ENCODE measurements at regions not wholly inside any gene's neighbourhood (a gene's known extent, or its start where the extent isn't known, plus 50 kb on each side); places are given as distances from the start of the nearest gene placed in this dataset.
"Not testable (repeated sequence)": the region's sequence is repeated elsewhere in the genome, so short reads cannot be mapped to it uniquely, and the experiment has no call there.

DNA sequence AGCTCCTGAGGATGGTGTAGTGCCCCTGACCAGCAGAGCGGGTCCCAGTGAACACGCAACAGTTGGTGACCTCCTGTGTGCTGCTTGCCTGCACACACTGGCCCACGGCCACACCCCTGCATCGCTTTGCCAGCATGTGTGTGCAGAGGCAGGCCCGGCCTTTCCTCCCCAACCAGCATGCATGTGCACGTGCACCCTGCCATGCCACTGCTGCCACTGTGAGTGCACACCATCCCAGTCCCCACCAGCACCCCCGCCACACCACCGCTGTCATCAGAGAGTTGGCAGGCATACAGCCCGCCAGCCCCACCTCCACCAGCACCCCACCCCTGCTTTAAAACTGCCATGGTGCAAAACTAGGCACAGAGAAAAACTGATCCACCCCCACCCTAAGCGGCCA is 197.4 kb upstream of the SRD5A2 start:
- 77% methylated on average over 10 of the region's 10 CpGs for WGBS
- H3K27me3 ChIP-seq, result no peaks in the 10 kb centered on the region
- DNase-seq (ENCODE audit: low spot score in 2 of 2), result no peak

DNA sequence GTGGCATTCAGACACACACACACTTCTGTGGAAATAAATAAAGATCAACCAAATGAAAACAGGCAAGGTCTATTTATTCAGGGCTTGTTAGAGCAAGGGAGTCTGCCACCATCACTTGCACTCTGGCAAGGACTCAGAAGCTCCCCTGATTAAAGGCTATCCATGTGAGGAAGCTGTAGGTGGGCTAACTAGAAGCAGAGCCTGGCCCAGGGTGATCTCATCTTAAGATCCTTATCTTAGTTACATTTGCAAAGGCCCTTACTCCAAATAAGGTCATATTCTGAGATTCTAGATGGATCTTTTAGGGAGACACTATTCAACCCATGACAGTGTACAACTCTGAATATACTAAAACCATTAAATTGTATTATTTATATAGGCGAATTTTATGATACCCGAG is 190.0 kb upstream of the SRD5A2 start:
- Histone ChIP-seq H3K36me3 (no peaks in the 10 kb centered on the region), H3K27ac (no peak overlapping the region), H3K4me3 (no peak overlapping the region), H3K4me1 (no peaks in the 10 kb centered on the region), H3K27me3 (no peaks in the 10 kb centered on the region), H3K9me3 (no peaks in the 10 kb centered on the region)
- TF ChIP-seq POLR2AphosphoS5 (IDR thresholded peaks at IDR 0.05) (no peak), POLR2A (IDR thresholded peaks at IDR 0.05) (no peak), EP300 (IDR thresholded peaks at IDR 0.05) (no peak)
- TF ChIP-seq, protein P1, sequence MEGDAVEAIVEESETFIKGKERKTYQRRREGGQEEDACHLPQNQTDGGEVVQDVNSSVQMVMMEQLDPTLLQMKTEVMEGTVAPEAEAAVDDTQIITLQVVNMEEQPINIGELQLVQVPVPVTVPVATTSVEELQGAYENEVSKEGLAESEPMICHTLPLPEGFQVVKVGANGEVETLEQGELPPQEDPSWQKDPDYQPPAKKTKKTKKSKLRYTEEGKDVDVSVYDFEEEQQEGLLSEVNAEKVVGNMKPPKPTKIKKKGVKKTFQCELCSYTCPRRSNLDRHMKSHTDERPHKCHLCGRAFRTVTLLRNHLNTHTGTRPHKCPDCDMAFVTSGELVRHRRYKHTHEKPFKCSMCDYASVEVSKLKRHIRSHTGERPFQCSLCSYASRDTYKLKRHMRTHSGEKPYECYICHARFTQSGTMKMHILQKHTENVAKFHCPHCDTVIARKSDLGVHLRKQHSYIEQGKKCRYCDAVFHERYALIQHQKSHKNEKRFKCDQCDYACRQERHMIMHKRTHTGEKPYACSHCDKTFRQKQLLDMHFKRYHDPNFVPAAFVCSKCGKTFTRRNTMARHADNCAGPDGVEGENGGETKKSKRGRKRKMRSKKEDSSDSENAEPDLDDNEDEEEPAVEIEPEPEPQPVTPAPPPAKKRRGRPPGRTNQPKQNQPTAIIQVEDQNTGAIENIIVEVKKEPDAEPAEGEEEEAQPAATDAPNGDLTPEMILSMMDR (IDR thresholded peaks at IDR 0.05), result no peak
- 92% methylated on average over 2 of the region's 2 CpGs for WGBS
- DNase-seq (ENCODE audit: low spot score in 2 of 2), result no peak

More for the DNA sequence above, 197.4 kb upstream of the SRD5A2 start:
- H3K36me3 ChIP-seq, result no peaks in the 10 kb centered on the region
- no peaks in the 10 kb centered on the region for H3K4me1 ChIP-seq
- peaks cover 2% of the 10 kb centered on the region for H3K9me3 ChIP-seq
- H3K4me3 ChIP-seq, result no peak overlapping the region
- TF ChIP-seq POLR2AphosphoS5 (IDR thresholded peaks at IDR 0.05) (no peak), EP300 (IDR thresholded peaks at IDR 0.05) (no peak), POLR2A (IDR thresholded peaks at IDR 0.05) (no peak)
- TF ChIP-seq, protein P1 (IDR thresholded peaks at IDR 0.05), result no peak
- no peak overlapping the region for H3K27ac ChIP-seq

DNA sequence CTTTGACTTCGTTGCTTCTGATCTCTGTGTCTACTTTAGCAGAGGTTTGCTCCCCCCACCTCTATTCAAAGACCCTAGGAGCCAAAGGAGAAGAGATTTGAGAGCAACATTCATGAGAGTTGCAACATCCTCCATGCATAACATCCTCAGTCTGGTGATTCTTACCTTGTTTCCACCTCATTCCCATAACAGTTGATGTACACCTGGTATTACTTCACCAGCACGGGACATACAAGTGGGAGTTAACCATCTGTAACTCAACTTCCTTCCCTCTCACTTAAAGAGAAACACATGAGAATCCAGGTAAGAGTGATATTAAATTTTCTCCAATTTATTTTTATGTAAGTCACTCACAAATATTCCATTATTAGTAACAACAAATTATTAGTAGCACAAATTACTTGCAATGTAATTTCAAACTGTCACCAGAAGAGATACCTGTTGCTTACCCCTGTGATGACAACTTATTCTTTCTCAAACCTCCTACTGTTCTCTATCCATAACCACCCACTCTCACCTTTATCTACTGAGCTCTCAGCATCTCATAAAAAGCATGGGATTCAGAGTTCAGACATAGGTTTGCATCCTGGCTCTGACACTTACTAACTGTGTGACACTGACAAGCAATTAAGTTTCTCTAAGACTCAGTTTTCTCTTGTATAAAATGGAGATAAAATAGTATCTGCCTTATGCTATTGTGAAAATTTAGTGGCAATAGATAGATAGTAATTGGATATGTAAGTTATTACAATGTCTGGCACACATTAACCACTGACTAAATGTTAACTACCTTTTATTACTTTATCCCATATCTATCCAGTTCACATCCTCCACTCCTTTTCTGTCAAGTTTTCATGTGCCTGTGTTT is 184.6 kb upstream of the SRD5A2 start:
- no peaks in the 10 kb centered on the region for H3K27me3 ChIP-seq
- DNase-seq (ENCODE audit: low spot score in 2 of 2), result no peak
- 61% methylated on average over 2 of the region's 2 CpGs for WGBS

DNA sequence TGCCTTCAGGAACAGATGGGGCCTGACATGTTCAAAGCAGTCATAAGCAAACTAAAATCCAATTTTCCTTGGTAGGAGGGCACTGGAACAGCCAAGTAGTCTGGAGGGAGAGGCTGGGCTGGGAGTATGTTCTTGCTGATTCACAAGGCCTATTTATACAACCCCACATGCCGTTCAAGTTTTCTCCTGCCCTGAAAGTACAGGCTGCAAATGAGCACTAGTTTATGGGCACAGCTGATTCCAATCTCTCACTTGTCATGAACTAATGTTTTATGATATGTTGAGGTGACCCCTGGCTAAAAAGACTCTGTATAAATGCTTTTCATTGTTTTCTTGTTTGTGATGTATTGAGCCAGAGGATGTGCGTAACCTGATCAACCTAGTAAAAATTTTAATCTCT is 183.4 kb upstream of the SRD5A2 start:
- no peaks in the 10 kb centered on the region for H3K4me1 ChIP-seq
- 39% methylated on average over 2 of the region's 2 CpGs for WGBS
- TF ChIP-seq POLR2A (IDR thresholded peaks at IDR 0.05) (no peak), EP300 (IDR thresholded peaks at IDR 0.05) (no peak)
- TF ChIP-seq, protein P1 (IDR thresholded peaks at IDR 0.05), result no peak
- H3K27ac ChIP-seq, result no peak overlapping the region
- H3K27me3 ChIP-seq, result no peaks in the 10 kb centered on the region
- no peaks in the 10 kb centered on the region for H3K36me3 ChIP-seq
- no peak for DNase-seq (ENCODE audit: low spot score in 2 of 2)
- no peak overlapping the region for H3K4me3 ChIP-seq
- peaks cover 7% of the 10 kb centered on the region for H3K9me3 ChIP-seq

More for the DNA sequence above, 184.6 kb upstream of the SRD5A2 start:
- Histone ChIP-seq H3K9me3 (peaks cover 7% of the 10 kb centered on the region), H3K36me3 (no peaks in the 10 kb centered on the region), H3K4me3 (no peak overlapping the region), H3K4me1 (no peaks in the 10 kb centered on the region), H3K27ac (no peak overlapping the region)
- no peak for TF ChIP-seq POLR2A (IDR thresholded peaks at IDR 0.05)

DNA sequence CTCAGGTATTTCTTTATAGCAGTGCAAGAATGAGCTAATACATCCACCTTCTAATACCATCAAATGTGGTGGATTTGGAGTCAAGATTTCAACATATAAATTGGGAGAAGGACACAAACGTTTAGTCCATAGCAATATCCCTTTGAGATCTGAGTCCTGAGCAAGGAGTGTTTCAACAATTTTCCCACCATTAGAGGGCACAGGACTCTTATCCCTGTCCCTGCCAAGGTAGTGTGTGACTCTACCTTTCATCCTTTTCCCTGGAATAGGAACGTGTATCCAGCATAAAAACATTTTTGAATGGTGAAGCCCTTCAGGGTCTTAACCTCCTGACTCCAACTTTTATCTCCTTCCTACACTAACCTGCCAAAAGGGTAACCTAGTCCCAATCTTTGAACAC is 181.3 kb upstream of the SRD5A2 start:
- 49% methylated on average over 2 of the region's 2 CpGs for WGBS
- TF ChIP-seq EP300 (IDR thresholded peaks at IDR 0.05), result no peak
- TF ChIP-seq, protein P1 (IDR thresholded peaks at IDR 0.05), result no peak
- TF ChIP-seq POLR2AphosphoS5 (IDR thresholded peaks at IDR 0.05), result no peak
- no peak for TF ChIP-seq POLR2A (IDR thresholded peaks at IDR 0.05)
- no peak overlapping the region for H3K27ac ChIP-seq
- H3K4me1 ChIP-seq, result no peaks in the 10 kb centered on the region
- DNase-seq (ENCODE audit: low spot score in 2 of 2), result no peak
- peaks cover 7% of the 10 kb centered on the region for H3K9me3 ChIP-seq
- H3K4me3 ChIP-seq, result no peak overlapping the region
- no peaks in the 10 kb centered on the region for H3K36me3 ChIP-seq
- no peaks in the 10 kb centered on the region for H3K27me3 ChIP-seq

DNA sequence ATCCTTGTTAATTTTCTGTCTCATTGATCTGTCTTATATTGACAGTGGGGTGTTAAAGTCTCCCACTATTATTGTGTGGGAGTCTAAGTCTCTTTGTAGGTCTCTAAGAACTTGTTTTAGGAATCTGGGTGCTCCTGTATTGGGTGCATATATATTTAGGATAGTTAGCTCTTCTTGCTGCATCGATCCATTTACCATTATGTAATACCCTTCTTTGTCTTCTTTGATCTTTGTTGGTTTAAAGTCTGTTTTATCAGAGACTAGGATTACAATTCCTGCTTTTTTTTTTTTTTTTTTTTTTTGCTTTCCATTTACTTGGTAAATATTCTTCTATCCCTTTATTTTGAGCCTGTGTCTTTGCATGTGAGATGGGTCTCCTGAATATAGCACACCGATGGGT is 176.6 kb upstream of the SRD5A2 start:
- H3K27ac ChIP-seq; H3K4me1 ChIP-seq; H3K36me3 ChIP-seq; H3K4me3 ChIP-seq; H3K27me3 ChIP-seq; DNase-seq (ENCODE audit: low spot score in 2 of 2): not testable (repeated sequence)
- WGBS, result 97% methylated on average over 2 of the region's 2 CpGs
- peaks cover 13% of the 10 kb centered on the region for H3K9me3 ChIP-seq

DNA sequence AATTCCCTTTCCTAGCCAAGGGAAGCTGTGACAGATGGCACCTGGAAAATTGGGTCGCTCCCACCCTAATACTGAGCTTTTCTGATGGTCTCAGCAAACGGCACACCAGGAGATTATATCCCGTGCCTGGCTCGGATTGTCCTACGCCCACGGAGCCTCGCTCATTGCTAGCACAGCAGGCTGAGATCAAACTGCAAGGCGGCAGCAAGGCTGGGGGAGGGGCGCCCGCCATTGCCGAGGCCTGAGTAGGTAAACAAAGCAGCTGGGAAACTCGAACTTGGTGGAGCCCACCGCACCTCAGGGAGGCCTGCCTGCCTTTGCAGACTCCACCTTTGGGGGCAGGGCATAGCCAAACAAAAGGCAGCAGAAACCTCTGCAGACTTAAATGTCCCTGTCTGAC is 168.0 kb upstream of the SRD5A2 start:
- H3K27ac ChIP-seq, H3K36me3 ChIP-seq, H3K4me1 ChIP-seq: not testable (repeated sequence)

More for the DNA sequence above, 168.0 kb upstream of the SRD5A2 start:
- H3K9me3 ChIP-seq, result peaks cover 10% of the 10 kb centered on the region
- not testable (repeated sequence) for DNase-seq (ENCODE audit: low spot score in 2 of 2); H3K4me3 ChIP-seq; H3K27me3 ChIP-seq
- 72% methylated on average over 7 of the region's 13 CpGs for WGBS
